PC-3 (cell line): ENCODE measurements at regions not wholly inside any gene's neighbourhood (a gene's known extent, or its start where the extent isn't known, plus 50 kb on each side); places are given as distances from the start of the nearest gene placed in this dataset.

Experiments
- CTCF ChIP-seq: fragments of 300-600 bp; sonication (generic); conservative IDR thresholded peaks from 2 replicates; pipeline ENCODE4 v1.5.1; 2017; ENCODE audit warnings: antibody characterized with exemption, low read depth, mild to moderate bottlenecking, low read length
- EZH2 ChIP-seq: fragments of 300-600 bp; sonication (generic); IDR thresholded peaks from one replicate; pipeline ENCODE4 v1.6.1; 2017; ENCODE audit warnings: antibody characterized with exemption, mild to moderate bottlenecking, low read length; ENCODE audit not compliant: unreplicated experiment

- TF ChIP-seq CTCF, result no peak
- no peak for TF ChIP-seq EZH2
Observed at GRCh38 chr21:17682924-17683323, 70.2 kb upstream of the BTG3 start.
